ENCODE measurements at regions not wholly inside any gene's neighbourhood (a gene's known extent, or its start where the extent isn't known, plus 50 kb on each side); places are given as distances from the start of the nearest gene placed in this dataset.

DNA sequence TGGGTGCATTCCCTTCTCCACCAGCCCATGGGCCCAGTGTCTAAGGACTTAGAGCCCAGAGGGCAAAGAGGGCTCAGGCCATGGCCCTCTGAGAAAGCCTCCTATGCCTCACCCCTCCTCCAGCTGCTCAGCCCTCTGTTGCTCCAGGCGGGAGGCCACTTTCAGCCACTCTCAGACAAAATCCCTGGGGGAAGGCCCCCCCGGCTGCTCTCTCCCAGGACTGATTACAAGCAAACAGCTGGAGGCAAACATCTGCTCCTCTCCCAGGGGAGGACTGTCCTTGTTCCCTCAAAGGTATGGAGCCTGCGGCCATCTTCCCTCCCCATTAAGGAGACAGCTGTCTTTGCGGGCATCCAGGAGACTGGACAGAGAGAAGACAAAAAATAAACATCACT is 54.9 kb upstream of the DLX4 start:
- H3K4me1 ChIP-seq (ENCODE audit: low read length) = no peaks in the 10 kb centered on the region
- no peak overlapping the region for H2AFZ ChIP-seq (ENCODE audit: low read length)
- DNase-seq = no peak
- H3K4me3 ChIP-seq (ENCODE audit: low read length) = no peak overlapping the region
- H3K9me2 ChIP-seq (replicated peaks; ENCODE audit: insufficient read depth, low read length) = no peaks in the 10 kb centered on the region
- H3K36me3 ChIP-seq (replicated peaks; ENCODE audit: insufficient read depth, low read length) = no peaks in the 10 kb centered on the region
- no peaks in the 10 kb centered on the region for H3K79me2 ChIP-seq (ENCODE audit: low read length)
- TF ChIP-seq EZH2phosphoT487 (IDR thresholded peaks at IDR 0.05; ENCODE audit: low read length) (no peak), EZH2 (optimal IDR thresholded peaks at IDR 0.05; ENCODE audit: low read depth, low read length) (no peak)
- TF ChIP-seq, protein P1, sequence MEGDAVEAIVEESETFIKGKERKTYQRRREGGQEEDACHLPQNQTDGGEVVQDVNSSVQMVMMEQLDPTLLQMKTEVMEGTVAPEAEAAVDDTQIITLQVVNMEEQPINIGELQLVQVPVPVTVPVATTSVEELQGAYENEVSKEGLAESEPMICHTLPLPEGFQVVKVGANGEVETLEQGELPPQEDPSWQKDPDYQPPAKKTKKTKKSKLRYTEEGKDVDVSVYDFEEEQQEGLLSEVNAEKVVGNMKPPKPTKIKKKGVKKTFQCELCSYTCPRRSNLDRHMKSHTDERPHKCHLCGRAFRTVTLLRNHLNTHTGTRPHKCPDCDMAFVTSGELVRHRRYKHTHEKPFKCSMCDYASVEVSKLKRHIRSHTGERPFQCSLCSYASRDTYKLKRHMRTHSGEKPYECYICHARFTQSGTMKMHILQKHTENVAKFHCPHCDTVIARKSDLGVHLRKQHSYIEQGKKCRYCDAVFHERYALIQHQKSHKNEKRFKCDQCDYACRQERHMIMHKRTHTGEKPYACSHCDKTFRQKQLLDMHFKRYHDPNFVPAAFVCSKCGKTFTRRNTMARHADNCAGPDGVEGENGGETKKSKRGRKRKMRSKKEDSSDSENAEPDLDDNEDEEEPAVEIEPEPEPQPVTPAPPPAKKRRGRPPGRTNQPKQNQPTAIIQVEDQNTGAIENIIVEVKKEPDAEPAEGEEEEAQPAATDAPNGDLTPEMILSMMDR (IDR thresholded peaks at IDR 0.05; ENCODE audit: low read length) = no peak
- H4K20me1 ChIP-seq (ENCODE audit: insufficient read depth, low read length) = no peaks in the 10 kb centered on the region
- H3F3A ChIP-seq (ENCODE audit: insufficient read depth, low read length) = no peaks in the 10 kb centered on the region
- H3K9ac ChIP-seq (ENCODE audit: low read length) = no peak overlapping the region
- H3K4me2 ChIP-seq (ENCODE audit: low read depth, low read length) = no peak overlapping the region
- H3K27me3 ChIP-seq (replicated peaks; ENCODE audit: insufficient read depth, low read length) = peaks cover 97% of the 10 kb centered on the region
- H3K27ac ChIP-seq (ENCODE audit: low read length) = no peak overlapping the region
- H3K9me3 ChIP-seq (replicated peaks; ENCODE audit: insufficient read depth, low read length) = no peaks in the 10 kb centered on the region

DNA sequence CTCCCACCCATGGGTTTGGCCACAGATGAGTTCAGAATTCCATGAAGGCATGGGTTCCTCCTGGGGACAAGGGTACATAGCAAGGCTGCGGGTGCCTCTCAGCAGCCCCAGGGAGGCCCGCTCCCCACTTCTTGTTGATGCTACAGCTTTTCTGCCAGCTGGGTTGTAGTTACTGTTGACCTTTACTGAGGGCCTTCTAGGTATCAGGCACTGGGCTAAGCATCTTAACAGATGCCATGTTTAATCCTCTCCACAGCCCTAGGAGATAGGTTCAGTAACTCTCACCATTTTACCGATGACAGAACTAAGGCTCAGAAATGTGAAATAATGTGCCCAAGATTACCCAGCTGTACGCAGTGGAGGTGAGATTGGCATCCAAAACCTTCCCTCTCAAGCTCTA is 54.3 kb upstream of the DLX4 start:
- DNase-seq = no peak
- no peak overlapping the region for H3K27ac ChIP-seq (ENCODE audit: low read length)
- H3K79me2 ChIP-seq (ENCODE audit: low read length) = no peaks in the 10 kb centered on the region
- H3K4me3 ChIP-seq (ENCODE audit: low read length) = no peak overlapping the region
- no peak for TF ChIP-seq EZH2 (optimal IDR thresholded peaks at IDR 0.05; ENCODE audit: low read depth, low read length)
- TF ChIP-seq, protein P1 (IDR thresholded peaks at IDR 0.05; ENCODE audit: low read length) = no peak
- no peak for TF ChIP-seq EZH2phosphoT487 (IDR thresholded peaks at IDR 0.05; ENCODE audit: low read length)
- no peaks in the 10 kb centered on the region for H3K9me2 ChIP-seq (replicated peaks; ENCODE audit: insufficient read depth, low read length)
- no peaks in the 10 kb centered on the region for H3F3A ChIP-seq (ENCODE audit: insufficient read depth, low read length)
- no peak overlapping the region for H2AFZ ChIP-seq (ENCODE audit: low read length)
- H3K4me2 ChIP-seq (ENCODE audit: low read depth, low read length) = no peak overlapping the region
- H3K27me3 ChIP-seq (replicated peaks; ENCODE audit: insufficient read depth, low read length) = peaks cover 97% of the 10 kb centered on the region
- no peak overlapping the region for H3K9ac ChIP-seq (ENCODE audit: low read length)
- H3K4me1 ChIP-seq (ENCODE audit: low read length) = no peaks in the 10 kb centered on the region
- no peaks in the 10 kb centered on the region for H3K36me3 ChIP-seq (replicated peaks; ENCODE audit: insufficient read depth, low read length)
- H3K9me3 ChIP-seq (replicated peaks; ENCODE audit: insufficient read depth, low read length) = no peaks in the 10 kb centered on the region
- no peaks in the 10 kb centered on the region for H4K20me1 ChIP-seq (ENCODE audit: insufficient read depth, low read length)

GRCh38 chr17:49915260-49915659 is 53.7 kb upstream of the DLX4 start:
- Histone ChIP-seq H3K4me3 (ENCODE audit: low read length) (no peak overlapping the region), H3K4me2 (ENCODE audit: low read depth, low read length) (no peak overlapping the region), H3K4me1 (ENCODE audit: low read length) (no peaks in the 10 kb centered on the region), H2AFZ (ENCODE audit: low read length) (no peak overlapping the region), H3K27me3 (replicated peaks; ENCODE audit: insufficient read depth, low read length) (peaks cover 97% of the 10 kb centered on the region), H3K79me2 (ENCODE audit: low read length) (no peaks in the 10 kb centered on the region), H3K36me3 (replicated peaks; ENCODE audit: insufficient read depth, low read length) (no peaks in the 10 kb centered on the region), H3F3A (ENCODE audit: insufficient read depth, low read length) (no peaks in the 10 kb centered on the region), H3K9me2 (replicated peaks; ENCODE audit: insufficient read depth, low read length) (no peaks in the 10 kb centered on the region), H3K27ac (ENCODE audit: low read length) (no peak overlapping the region), H3K9ac (ENCODE audit: low read length) (no peak overlapping the region), H4K20me1 (ENCODE audit: insufficient read depth, low read length) (no peaks in the 10 kb centered on the region), H3K9me3 (replicated peaks; ENCODE audit: insufficient read depth, low read length) (no peaks in the 10 kb centered on the region)
- TF ChIP-seq, protein P1 (IDR thresholded peaks at IDR 0.05; ENCODE audit: low read length) = no peak
- TF ChIP-seq EZH2 (optimal IDR thresholded peaks at IDR 0.05; ENCODE audit: low read depth, low read length) = no peak
- no peak for TF ChIP-seq EZH2phosphoT487 (IDR thresholded peaks at IDR 0.05; ENCODE audit: low read length)
- DNase-seq = no peak

Measured in MM.1S (cell line).